ENCODE measurements at regions not wholly inside any gene's neighbourhood (a gene's known extent, or its start where the extent isn't known, plus 50 kb on each side); places are given as distances from the start of the nearest gene placed in this dataset.

GRCh38 chr14:98889836-98890185 is 382.2 kb downstream of the BCL11B start:
- Histone ChIP-seq H3K9me3 (replicated peaks; ENCODE audit: control insufficient read depth, insufficient read depth, low read length) (no peaks in the 10 kb centered on the region), H3K36me3 (ENCODE audit: control insufficient read depth in 2 of 2, extremely low read depth in 1 of 2, insufficient read depth in 2 of 2, low read length in 2 of 2) (no peaks in the 10 kb centered on the region), H3K27ac (ENCODE audit: insufficient read depth, low read depth, low read length) (no peak overlapping the region), H3K9ac (replicated peaks; ENCODE audit: extremely low read depth, insufficient read depth, low read length) (no peak overlapping the region), H3K4me2 (ENCODE audit: insufficient read depth, low read length) (no peak overlapping the region), H2AFZ (ENCODE audit: low read depth, low read length) (no peak overlapping the region), H3K4me1 (ENCODE audit: control insufficient read depth, extremely low read depth, insufficient read depth, low read length) (no peaks in the 10 kb centered on the region), H3K9me1 (replicated peaks; ENCODE audit: control insufficient read depth, extremely low read depth, insufficient read depth, low read length) (no peaks in the 10 kb centered on the region), H3K79me2 (ENCODE audit: control insufficient read depth, insufficient read depth, low read length) (no peaks in the 10 kb centered on the region), H4K20me1 (replicated peaks; ENCODE audit: control insufficient read depth, extremely low read depth, insufficient read depth, low read length) (no peaks in the 10 kb centered on the region), H3K4me3 (replicated peaks in 1 of 3; ENCODE audit: insufficient read depth in 1 of 3, low read depth in 1 of 3, low read length in 3 of 3) (no peak overlapping the region), H3K27me3 (ENCODE audit: control insufficient read depth in 2 of 2, insufficient read depth in 2 of 2, low read length in 2 of 2) (no peaks in the 10 kb centered on the region)
- FAIRE-seq = no peak
- intact Hi-C loops (cut with micrococcal nuclease) = no loop called here
- TF ChIP-seq POLR2A (IDR thresholded peaks at IDR 0.05; ENCODE audit: low read depth, low read length) = no peak
- TF ChIP-seq EZH2 (IDR thresholded peaks at IDR 0.05; ENCODE audit: borderline replicate concordance, low read depth, low read length, severe bottlenecking) = no peak
- no peak for TF ChIP-seq JUN (IDR thresholded peaks at IDR 0.05; ENCODE audit: borderline replicate concordance, insufficient read depth, insufficient read length, low read depth)
- TF ChIP-seq FOS (IDR thresholded peaks at IDR 0.05; ENCODE audit: borderline replicate concordance, insufficient read depth, low read length) = no peak
- TF ChIP-seq MAX (IDR thresholded peaks at IDR 0.05; ENCODE audit: insufficient read depth, insufficient read length) = no peak
- no peak for TF ChIP-seq POLR2AphosphoS5 (IDR thresholded peaks at IDR 0.05; ENCODE audit: insufficient read depth, low read depth, low read length)
- no peak for TF ChIP-seq MYC (IDR thresholded peaks at IDR 0.05; ENCODE audit: low read depth, low read length)
- no peak for TF ChIP-seq CTCF (IDR thresholded peaks at IDR 0.05; ENCODE audit: extremely low read depth in 1 of 2, insufficient read depth in 1 of 2, low read depth in 1 of 2, low read length in 2 of 2)
- TF ChIP-seq GATA2 (IDR thresholded peaks at IDR 0.05; ENCODE audit: insufficient read depth, insufficient read length, low read depth, low read length) = no peak
- no TSS peak for BruUV-seq (replicated peaks)
- DNase-seq (ENCODE audit: low read depth, low spot score) = no peak
- POLR2A ChIA-PET = no interaction called here
- dilution Hi-C loops (cut with MboI; ENCODE audit: extremely low pct_ligation_motif_present, low sequenced_read_pairs) = no loop called here
- CTCF ChIA-PET = no interaction called here
